ENCODE measurements at regions not wholly inside any gene's neighbourhood (a gene's known extent, or its start where the extent isn't known, plus 50 kb on each side); places are given as distances from the start of the nearest gene placed in this dataset.

DNA sequence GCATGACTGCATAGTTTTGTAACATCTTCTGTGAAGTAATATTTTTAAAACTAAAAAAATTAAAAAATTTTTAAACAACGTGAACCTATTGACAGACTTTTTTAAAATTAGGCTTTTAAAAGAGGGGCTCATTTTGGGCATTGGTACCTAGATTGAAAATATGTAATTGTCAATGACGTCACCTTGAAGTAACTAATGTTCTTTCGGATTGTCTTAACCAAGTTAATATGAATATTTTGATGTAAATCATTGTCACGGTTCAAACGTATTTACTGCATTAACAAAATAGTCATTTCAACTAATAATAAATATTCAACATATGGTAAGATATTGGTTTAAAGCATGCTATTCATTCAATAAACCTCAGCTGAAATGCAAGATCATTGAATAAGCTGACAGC is 719.8 kb downstream of the ANKRD7 start:
- TF ChIP-seq, protein P1, sequence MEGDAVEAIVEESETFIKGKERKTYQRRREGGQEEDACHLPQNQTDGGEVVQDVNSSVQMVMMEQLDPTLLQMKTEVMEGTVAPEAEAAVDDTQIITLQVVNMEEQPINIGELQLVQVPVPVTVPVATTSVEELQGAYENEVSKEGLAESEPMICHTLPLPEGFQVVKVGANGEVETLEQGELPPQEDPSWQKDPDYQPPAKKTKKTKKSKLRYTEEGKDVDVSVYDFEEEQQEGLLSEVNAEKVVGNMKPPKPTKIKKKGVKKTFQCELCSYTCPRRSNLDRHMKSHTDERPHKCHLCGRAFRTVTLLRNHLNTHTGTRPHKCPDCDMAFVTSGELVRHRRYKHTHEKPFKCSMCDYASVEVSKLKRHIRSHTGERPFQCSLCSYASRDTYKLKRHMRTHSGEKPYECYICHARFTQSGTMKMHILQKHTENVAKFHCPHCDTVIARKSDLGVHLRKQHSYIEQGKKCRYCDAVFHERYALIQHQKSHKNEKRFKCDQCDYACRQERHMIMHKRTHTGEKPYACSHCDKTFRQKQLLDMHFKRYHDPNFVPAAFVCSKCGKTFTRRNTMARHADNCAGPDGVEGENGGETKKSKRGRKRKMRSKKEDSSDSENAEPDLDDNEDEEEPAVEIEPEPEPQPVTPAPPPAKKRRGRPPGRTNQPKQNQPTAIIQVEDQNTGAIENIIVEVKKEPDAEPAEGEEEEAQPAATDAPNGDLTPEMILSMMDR (conservative IDR thresholded peaks at IDR 0.05; ENCODE audit: low read depth, low read length) = no peak
- TF ChIP-seq EZH2 (IDR thresholded peaks at IDR 0.05; ENCODE audit: borderline replicate concordance, low read depth, low read length, poor library complexity, severe bottlenecking) = no peak

Data from A673 (cell line).